GM12878 (cell line): ENCODE measurements at regions not wholly inside any gene's neighbourhood (a gene's known extent, or its start where the extent isn't known, plus 50 kb on each side); places are given as distances from the start of the nearest gene placed in this dataset.

Experiments
- EZH2 ChIP-seq: IDR thresholded peaks from 2 replicates; pipeline ENCODE4 v1.6.1; 2012; ENCODE audit warnings: low read depth, mild to moderate bottlenecking, control low read depth, inconsistent platforms, low read length, borderline replicate concordance; ENCODE audit not compliant: control insufficient read depth
- LARP7 ChIP-seq: fragments of 450-650 bp; IDR thresholded peaks from 2 replicates; pipeline ENCODE4 v1.6.1; 2017; ENCODE audit warnings: mild to moderate bottlenecking
- MTA3 ChIP-seq: IDR thresholded peaks from 2 replicates; pipeline ENCODE4 v1.6.1; 2012; ENCODE audit warnings: low read length, inconsistent platforms, borderline replicate concordance
- NFYB ChIP-seq: IDR thresholded peaks from 2 replicates; pipeline ENCODE4 v1.6.1; 2011; ENCODE audit warnings: low read depth, mild to moderate bottlenecking, low read length, improper control_type of control experiment, moderate library complexity; ENCODE audit not compliant: insufficient read depth
- NRF1 ChIP-seq: conservative IDR thresholded peaks from 2 replicates; pipeline ENCODE4 v1.6.1; 2011; ENCODE audit warnings: mild to moderate bottlenecking, low read depth, low read length, improper control_type of control experiment
- POLR2AphosphoS5 ChIP-seq: IDR thresholded peaks from 2 replicates; pipeline ENCODE4 v1.6.1; 2011; ENCODE audit warnings: mild to moderate bottlenecking, low read length, inconsistent platforms
- SP1 ChIP-seq: IDR thresholded peaks from one replicate; pipeline ENCODE4 v1.6.1; 2011; ENCODE audit warnings: low read depth, low read length
- TBL1XR1 ChIP-seq: IDR thresholded peaks from 2 replicates; pipeline ENCODE4 v1.6.1; 2012; ENCODE audit warnings: low read depth, low read length, improper control_type of control experiment
- TF ChIP-seq, protein P1 (sequence below): IDR thresholded peaks from 2 replicates; pipeline ENCODE4 v1.6.1; 2012; ENCODE audit warnings: improper control_type of control experiment, low read depth, low read length; ENCODE audit not compliant: insufficient replicate concordance
- TF ChIP-seq, protein P2 (sequence below): fragments of 450-650 bp; IDR thresholded peaks from 2 replicates; pipeline ENCODE4 v1.6.1; 2017; ENCODE audit warnings: mild to moderate bottlenecking, moderate library complexity
- TF ChIP-seq, protein P3 (sequence below): IDR thresholded peaks from 2 replicates; pipeline ENCODE4 v1.6.1; 2011; ENCODE audit warnings: mild to moderate bottlenecking, low read depth, low read length, moderate library complexity; ENCODE audit not compliant: insufficient replicate concordance
- TF ChIP-seq, protein P4 (sequence below), 3 experiments: IDR thresholded peaks in 2 of 3; conservative IDR thresholded peaks in 1 of 3; 2 replicates each; pipeline ENCODE4 v1.5.1; 2011; ENCODE audit warnings: low read depth in 3 of 3, low read length in 3 of 3, mild to moderate bottlenecking in 3 of 3, control low read depth in 2 of 3, moderate library complexity in 2 of 3, inconsistent platforms in 1 of 3, mixed read lengths in 1 of 3; ENCODE audit not compliant: control insufficient read depth in 2 of 3, insufficient read depth in 1 of 3; ENCODE audit errors: extremely low read depth in 1 of 3

DNA sequence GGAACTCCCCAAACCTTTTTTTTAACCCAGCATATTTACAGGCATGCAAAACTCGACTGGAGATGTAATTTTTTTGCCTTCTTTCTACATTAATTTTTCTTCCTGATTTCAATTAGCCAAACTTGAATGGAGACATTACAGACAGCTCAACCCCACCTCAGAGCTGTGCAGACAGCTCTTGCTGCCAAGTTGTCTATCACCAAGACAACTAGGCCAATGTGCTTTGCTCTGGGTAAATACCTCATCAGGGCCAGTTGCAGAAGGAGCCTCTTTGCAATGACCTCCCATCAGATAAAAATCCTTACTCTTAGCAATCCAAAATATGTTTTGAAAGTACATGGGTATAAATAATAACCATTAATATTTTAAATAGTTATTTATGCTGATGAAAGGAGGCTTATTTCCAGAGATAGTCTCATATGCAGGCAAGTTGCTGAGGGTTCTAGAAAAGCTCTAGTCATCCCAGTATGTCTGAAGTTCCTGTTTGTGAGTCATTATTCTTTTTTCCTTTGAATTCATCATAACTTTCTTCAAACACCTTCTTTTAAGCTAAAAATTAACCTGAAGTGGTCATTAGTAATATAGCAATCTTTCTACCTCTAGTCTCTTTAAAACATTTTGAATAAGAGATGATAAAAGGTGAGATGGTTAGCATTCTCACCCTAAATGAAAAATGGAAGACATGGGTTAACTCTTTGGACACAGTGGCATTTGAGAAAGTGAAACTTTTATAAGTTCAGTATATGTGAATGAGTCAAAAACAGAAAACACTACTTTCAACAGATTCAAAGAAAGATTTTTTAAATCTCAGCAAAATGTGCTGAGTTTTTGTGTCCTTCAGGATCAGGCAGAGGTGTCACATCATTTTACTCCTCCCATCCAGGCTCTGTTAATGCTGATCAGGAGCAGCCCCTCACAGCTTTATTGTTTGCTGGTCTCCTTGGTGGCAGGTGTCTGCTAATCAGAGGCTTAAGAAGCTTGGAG, 475.5 kb upstream of the FGF16 start:
- no peak for TF ChIP-seq SP1
- no peak for TF ChIP-seq EZH2
- no peak for TF ChIP-seq POLR2AphosphoS5
- TF ChIP-seq NFYB: no peak
- no peak for TF ChIP-seq NRF1
- TF ChIP-seq, protein P1, sequence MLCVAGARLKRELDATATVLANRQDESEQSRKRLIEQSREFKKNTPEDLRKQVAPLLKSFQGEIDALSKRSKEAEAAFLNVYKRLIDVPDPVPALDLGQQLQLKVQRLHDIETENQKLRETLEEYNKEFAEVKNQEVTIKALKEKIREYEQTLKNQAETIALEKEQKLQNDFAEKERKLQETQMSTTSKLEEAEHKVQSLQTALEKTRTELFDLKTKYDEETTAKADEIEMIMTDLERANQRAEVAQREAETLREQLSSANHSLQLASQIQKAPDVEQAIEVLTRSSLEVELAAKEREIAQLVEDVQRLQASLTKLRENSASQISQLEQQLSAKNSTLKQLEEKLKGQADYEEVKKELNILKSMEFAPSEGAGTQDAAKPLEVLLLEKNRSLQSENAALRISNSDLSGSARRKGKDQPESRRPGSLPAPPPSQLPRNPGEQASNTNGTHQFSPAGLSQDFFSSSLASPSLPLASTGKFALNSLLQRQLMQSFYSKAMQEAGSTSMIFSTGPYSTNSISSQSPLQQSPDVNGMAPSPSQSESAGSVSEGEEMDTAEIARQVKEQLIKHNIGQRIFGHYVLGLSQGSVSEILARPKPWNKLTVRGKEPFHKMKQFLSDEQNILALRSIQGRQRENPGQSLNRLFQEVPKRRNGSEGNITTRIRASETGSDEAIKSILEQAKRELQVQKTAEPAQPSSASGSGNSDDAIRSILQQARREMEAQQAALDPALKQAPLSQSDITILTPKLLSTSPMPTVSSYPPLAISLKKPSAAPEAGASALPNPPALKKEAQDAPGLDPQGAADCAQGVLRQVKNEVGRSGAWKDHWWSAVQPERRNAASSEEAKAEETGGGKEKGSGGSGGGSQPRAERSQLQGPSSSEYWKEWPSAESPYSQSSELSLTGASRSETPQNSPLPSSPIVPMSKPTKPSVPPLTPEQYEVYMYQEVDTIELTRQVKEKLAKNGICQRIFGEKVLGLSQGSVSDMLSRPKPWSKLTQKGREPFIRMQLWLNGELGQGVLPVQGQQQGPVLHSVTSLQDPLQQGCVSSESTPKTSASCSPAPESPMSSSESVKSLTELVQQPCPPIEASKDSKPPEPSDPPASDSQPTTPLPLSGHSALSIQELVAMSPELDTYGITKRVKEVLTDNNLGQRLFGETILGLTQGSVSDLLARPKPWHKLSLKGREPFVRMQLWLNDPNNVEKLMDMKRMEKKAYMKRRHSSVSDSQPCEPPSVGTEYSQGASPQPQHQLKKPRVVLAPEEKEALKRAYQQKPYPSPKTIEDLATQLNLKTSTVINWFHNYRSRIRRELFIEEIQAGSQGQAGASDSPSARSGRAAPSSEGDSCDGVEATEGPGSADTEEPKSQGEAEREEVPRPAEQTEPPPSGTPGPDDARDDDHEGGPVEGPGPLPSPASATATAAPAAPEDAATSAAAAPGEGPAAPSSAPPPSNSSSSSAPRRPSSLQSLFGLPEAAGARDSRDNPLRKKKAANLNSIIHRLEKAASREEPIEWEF: no peak
- TF ChIP-seq, protein P2, sequence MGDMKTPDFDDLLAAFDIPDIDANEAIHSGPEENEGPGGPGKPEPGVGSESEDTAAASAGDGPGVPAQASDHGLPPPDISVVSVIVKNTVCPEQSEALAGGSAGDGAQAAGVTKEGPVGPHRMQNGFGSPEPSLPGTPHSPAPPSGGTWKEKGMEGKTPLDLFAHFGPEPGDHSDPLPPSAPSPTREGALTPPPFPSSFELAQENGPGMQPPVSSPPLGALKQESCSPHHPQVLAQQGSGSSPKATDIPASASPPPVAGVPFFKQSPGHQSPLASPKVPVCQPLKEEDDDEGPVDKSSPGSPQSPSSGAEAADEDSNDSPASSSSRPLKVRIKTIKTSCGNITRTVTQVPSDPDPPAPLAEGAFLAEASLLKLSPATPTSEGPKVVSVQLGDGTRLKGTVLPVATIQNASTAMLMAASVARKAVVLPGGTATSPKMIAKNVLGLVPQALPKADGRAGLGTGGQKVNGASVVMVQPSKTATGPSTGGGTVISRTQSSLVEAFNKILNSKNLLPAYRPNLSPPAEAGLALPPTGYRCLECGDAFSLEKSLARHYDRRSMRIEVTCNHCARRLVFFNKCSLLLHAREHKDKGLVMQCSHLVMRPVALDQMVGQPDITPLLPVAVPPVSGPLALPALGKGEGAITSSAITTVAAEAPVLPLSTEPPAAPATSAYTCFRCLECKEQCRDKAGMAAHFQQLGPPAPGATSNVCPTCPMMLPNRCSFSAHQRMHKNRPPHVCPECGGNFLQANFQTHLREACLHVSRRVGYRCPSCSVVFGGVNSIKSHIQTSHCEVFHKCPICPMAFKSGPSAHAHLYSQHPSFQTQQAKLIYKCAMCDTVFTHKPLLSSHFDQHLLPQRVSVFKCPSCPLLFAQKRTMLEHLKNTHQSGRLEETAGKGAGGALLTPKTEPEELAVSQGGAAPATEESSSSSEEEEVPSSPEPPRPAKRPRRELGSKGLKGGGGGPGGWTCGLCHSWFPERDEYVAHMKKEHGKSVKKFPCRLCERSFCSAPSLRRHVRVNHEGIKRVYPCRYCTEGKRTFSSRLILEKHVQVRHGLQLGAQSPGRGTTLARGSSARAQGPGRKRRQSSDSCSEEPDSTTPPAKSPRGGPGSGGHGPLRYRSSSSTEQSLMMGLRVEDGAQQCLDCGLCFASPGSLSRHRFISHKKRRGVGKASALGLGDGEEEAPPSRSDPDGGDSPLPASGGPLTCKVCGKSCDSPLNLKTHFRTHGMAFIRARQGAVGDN: no peak
- TF ChIP-seq, protein P3, sequence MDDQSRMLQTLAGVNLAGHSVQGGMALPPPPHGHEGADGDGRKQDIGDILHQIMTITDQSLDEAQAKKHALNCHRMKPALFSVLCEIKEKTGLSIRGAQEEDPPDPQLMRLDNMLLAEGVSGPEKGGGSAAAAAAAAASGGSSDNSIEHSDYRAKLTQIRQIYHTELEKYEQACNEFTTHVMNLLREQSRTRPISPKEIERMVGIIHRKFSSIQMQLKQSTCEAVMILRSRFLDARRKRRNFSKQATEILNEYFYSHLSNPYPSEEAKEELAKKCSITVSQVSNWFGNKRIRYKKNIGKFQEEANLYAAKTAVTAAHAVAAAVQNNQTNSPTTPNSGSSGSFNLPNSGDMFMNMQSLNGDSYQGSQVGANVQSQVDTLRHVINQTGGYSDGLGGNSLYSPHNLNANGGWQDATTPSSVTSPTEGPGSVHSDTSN: no peak
- TF ChIP-seq, protein P4, sequence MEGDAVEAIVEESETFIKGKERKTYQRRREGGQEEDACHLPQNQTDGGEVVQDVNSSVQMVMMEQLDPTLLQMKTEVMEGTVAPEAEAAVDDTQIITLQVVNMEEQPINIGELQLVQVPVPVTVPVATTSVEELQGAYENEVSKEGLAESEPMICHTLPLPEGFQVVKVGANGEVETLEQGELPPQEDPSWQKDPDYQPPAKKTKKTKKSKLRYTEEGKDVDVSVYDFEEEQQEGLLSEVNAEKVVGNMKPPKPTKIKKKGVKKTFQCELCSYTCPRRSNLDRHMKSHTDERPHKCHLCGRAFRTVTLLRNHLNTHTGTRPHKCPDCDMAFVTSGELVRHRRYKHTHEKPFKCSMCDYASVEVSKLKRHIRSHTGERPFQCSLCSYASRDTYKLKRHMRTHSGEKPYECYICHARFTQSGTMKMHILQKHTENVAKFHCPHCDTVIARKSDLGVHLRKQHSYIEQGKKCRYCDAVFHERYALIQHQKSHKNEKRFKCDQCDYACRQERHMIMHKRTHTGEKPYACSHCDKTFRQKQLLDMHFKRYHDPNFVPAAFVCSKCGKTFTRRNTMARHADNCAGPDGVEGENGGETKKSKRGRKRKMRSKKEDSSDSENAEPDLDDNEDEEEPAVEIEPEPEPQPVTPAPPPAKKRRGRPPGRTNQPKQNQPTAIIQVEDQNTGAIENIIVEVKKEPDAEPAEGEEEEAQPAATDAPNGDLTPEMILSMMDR (IDR thresholded peaks at IDR 0.05 in 2 of 3, conservative IDR thresholded peaks at IDR 0.05 in 1 of 3; ENCODE audit: control insufficient read depth in 2 of 3, extremely low read depth in 1 of 3, insufficient read depth in 1 of 3, low read depth in 3 of 3, low read length in 3 of 3): no peak
- no peak for TF ChIP-seq TBL1XR1
- no peak for TF ChIP-seq LARP7
- TF ChIP-seq MTA3: no peak
